HuH-7 (cell line): ENCODE measurements at regions not wholly inside any gene's neighbourhood (a gene's known extent, or its start where the extent isn't known, plus 50 kb on each side); places are given as distances from the start of the nearest gene placed in this dataset.
"Not testable (repeated sequence)": the region's sequence is repeated elsewhere in the genome, so short reads cannot be mapped to it uniquely, and the experiment has no call there.

ENCODE experiments used
- DNase-seq: peaks from one replicate; pipeline ENCODE4 v3.0.0; 2011; ENCODE audit warnings: low spot score

DNA sequence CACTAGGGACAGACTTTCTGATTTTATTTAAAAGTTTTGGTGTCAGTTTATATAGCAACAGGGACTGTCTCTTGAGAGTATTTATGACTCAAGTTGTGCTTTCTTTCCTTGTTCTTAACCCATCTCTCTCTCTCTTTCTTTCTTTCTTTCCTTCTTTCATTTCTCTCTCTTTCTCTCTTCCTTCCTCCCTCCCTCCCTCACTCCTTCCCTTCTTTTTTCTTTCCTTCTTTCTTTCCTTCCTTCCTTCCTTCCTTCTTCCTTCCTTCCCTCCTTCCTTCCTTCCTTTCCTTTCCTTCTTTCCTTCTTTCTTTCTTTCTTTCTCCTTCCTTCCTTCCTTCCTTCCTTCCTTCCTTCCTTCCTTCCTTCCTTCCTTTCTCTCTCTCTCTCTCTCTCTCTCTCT, 77.8 kb upstream of the PODXL start:
- DNase-seq: not testable (repeated sequence)

DNA sequence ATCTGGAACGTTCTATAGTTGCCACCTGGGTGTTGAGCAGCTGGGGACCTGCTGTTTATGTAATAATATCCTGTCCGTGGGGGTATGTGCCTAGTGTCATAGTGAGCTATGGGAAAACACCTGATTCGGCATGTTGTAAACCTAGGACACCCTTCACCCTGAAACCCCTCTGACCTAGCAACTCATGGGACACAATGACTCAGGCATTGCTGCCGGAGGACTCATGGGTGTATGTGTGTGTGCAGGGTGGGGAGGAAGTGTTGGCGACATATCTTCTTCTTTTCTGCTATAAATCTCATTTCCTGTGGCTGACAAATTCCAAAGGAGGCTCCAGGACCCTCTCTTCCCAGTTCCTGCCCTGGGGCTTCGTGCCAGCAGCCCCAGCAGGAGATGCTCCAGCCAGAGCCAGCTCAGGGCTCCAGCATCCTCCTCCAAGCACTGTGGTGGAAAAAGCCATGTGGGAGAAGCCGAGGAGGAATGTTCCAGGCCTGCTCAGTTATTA, 77.0 kb upstream of the PODXL start:
- DNase-seq: no peak

GRCh38 chr7:131630427-131630826, 74.0 kb upstream of the PODXL start:
- DNase-seq: no peak

GRCh38 chr7:131629217-131629882, 72.9 kb upstream of the PODXL start:
- no peak for DNase-seq

DNA sequence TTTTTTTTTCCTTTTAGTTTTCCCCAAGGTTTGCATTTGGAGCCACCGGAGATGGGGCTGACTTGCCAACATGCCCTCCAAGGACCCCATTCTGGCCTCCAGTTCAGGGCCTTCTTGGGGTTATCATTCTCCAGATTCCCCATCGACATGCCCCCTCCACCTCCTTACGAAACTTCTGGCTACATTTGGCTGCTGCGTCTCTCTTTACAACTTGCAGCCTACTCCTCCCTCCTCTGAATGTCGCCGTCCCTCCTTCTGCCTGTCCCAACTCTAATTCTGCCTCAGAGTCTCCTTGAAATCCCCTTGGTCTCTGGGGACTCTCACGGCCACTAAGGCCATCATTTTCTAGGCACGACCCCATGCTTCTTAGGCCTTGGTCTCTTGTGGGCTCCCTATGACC, 72.2 kb upstream of the PODXL start:
- DNase-seq: no peak

- DNase-seq: no peak
These were observed 71.3 kb upstream of the PODXL start for GRCh38 chr7:131627735-131628190.

DNA sequence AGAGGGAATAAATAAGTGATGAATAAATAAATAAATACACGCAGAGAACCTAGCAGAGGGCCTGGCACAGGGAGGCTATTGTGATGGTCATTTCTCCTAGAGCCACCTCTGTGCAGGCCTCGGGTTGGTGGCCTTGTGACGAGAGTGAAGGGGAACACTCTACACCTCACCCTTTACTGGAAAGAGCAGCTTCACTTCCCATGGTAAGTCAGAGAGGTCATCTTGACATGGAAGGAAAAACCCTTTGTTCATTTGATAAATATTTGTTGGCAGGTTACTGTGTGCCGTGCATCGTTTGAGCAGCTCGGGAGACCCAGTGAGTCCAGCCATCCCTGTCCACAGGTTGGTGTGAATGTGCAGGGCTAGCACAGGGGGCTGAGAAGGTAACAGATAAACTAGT, 70.2 kb upstream of the PODXL start:
- no peak for DNase-seq

GRCh38 chr7:131625817-131626372, 69.5 kb upstream of the PODXL start:
- DNase-seq: no peak

- not testable (repeated sequence) for DNase-seq
These were observed 68.9 kb upstream of the PODXL start for GRCh38 chr7:131625345-131625744.

- DNase-seq: no peak
These were observed 68.1 kb upstream of the PODXL start for GRCh38 chr7:131624536-131624935.

GRCh38 chr7:131623154-131623553, 66.7 kb upstream of the PODXL start:
- DNase-seq: no peak

DNA sequence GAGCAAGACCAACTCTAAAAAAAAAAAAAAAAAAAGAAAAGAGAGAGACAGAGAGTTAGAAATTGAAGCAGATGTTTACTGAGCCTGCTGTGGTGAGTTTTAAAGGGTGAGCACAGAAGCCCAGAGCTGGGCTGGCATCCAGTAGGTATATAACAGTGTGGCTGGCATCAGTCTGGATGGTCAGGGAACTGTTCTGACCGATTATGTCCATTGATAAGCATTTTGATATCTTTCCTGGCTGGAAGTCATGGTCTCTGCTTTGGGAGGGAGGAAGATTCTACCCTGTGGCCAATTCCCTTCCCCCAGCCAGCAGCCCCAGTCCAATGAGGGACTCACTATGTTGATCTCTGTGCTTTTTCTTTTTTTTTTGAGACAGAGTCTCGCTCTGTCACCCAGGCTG, 65.2 kb upstream of the PODXL start:
- DNase-seq: no peak

DNA sequence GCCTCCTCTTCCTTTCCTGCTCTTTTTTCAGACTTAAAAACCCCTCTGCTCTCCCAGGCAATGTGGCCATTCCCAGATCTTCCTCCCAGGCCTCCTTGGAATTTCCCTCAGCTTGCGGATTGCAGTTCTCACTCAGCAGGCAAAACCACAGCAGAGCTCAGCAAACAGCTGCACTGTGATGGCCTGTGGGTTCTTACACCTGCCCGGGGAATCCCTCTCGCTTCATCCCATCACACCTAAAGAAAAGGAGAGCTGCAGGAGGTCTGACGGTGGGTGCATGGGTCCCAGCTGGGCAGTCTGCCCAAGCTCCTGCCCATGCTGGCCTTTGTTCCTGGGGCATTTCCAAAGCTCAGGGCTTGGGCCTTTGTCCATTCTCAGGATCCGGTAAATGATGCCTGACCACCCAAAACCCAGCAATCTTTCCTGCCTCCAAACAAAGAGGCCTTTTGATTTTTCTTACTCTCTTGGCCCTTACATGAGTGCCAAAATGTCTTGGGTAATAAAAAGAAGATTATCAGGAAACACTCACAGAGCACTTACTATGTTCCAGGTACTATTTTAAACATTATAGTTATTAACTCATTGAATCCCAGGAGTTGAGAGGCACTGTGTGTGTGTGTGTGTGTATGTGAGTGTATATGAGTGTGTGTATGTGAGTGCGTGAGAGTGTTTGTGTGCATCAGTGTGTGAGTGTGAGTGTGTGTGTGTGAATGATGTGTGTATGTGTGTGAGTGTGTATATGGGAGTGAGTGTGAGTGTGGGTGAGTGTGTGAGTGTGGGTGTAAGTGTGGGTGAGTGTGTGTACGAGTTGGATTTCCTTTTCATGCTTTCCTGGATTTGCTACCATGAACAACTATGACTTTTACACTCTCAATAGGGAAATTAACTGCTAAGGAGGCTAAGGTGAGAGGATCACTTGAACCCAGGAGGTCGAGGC, 64.5 kb upstream of the PODXL start:
- no peak for DNase-seq

GRCh38 chr7:131619336-131620305, 63.2 kb upstream of the PODXL start:
- DNase-seq: no peak

- no peak for DNase-seq
These were observed 62.0 kb upstream of the PODXL start for GRCh38 chr7:131618391-131618790.

DNA sequence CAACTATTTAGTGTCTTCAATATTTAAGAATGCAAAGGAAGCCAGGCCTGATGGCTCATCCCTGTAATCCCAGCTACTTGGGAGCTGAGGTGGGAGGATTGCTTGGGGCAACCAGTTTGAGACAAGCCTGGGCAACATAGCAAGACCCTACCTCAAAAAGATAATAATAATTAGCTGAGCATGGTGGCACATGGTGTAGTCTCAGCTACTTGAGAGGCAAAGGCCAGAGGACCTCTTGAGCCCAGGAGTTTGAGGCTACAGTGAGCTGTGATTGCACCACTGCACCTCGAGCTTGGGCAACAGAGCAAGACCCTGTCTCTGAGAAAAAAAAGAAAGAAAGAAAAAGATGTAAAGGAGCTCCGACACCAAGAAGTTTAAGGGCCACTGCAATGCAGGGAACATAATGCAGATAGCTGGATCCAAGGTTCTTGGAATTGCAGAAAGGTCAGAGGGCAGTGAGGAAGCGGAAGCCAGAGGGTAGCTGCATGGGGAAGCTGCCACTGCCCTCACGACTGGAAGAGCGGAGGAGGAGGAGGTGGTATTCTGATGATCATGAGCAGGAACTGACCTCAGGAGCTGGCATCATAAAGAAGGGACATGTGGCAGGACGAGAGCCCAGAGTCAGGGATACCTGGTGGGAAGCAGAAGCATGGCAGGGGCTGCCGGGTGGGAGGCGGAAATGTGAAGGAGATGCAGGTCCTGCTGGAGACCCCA, 60.2 kb upstream of the PODXL start:
- no peak for DNase-seq

GRCh38 chr7:131613909-131614308, 57.5 kb upstream of the PODXL start:
- DNase-seq: no peak

DNA sequence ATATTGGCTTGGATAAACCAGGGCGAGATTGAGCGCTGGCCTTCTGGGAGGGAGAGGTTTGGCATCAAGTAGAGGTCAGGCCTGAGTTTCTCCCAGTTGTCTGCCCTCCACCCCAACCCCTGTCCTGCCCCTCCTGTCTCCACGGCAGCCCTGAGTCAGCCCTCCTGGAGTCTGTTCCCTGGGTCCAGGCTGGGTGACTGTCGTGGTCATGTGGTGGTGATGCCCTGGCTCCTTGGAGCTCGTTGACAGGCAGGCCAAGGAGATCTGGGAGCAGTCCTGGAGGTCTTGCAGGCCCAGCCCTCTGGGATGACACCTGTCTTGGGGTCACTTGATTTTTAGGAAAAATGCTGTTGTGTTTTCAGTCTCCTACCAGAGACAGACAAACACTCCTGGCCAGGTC, 53.6 kb upstream of the PODXL start:
- no peak for DNase-seq

- DNase-seq: no peak
These were observed 51.7 kb upstream of the PODXL start for GRCh38 chr7:131608116-131608500.

DNA sequence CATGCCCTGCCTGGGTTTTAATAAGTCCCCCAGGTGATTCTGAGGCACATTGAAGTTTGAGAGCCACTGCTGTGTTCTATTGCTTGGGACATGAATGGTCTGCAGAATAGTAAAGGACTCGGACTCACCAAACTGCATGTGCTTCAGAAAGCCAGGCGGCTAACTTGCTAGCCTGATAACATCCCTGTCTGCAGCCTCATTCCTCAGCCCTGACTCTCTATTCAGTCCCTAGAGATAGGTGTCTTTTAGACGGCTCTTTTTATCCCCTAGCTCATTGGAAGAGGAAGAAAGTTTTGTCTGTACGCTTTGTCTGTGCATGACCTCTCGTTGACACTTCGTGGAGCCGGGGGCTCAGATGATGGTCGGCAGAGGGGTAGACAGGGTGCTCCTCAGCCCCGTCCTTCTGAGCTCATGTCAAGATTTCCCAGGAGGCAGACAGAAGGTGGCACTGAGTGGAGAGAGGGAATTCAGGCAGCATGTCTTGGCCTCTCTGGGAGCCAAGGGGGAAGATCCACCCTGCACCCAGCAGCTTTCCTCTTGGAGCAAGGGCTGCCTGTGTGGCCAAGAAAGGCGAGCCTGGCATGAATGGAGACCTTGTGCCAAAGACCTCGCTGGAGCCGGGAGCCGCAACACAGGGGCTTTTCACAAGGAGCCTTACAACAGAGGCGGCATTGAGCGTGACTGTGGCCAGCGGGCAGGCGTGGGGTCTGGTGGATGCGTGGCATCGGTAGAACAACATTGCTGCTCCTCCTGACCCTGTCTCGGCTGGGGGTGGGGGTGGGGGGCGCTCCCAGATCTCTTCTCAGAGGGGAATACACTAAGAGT, 51.1 kb upstream of the PODXL start:
- DNase-seq: no peak
